ENCODE measurements at regions not wholly inside any gene's neighbourhood (a gene's known extent, or its start where the extent isn't known, plus 50 kb on each side); places are given as distances from the start of the nearest gene placed in this dataset.

- ATAC-seq: no peak
- no peak for TF ChIP-seq ZNF70 (CRISPR knock-in tag; IDR thresholded peaks at IDR 0.05)
- TF ChIP-seq ISL1 (CRISPR knock-in tag; IDR thresholded peaks at IDR 0.05): no peak
- no peak for TF ChIP-seq TCF4 (CRISPR knock-in tag; IDR thresholded peaks at IDR 0.05; ENCODE audit: borderline replicate concordance)
- TF ChIP-seq SNAI2 (CRISPR knock-in tag; IDR thresholded peaks at IDR 0.05): no peak
- no peak for TF ChIP-seq ZFP3 (CRISPR knock-in tag; IDR thresholded peaks at IDR 0.05)
- TF ChIP-seq PPARA (CRISPR knock-in tag; IDR thresholded peaks at IDR 0.05; ENCODE audit: borderline replicate concordance): no peak
- TF ChIP-seq ZNF8 (CRISPR knock-in tag; IDR thresholded peaks at IDR 0.05): no peak
- no peak for TF ChIP-seq TSHZ2 (CRISPR knock-in tag; IDR thresholded peaks at IDR 0.05)
- TF ChIP-seq RARB (CRISPR knock-in tag; IDR thresholded peaks at IDR 0.05): no peak
- no peak for TF ChIP-seq CSRNP3 (CRISPR knock-in tag; IDR thresholded peaks at IDR 0.05)
- TF ChIP-seq CSDC2 (CRISPR knock-in tag; IDR thresholded peaks at IDR 0.05): no peak
- no peak for TF ChIP-seq ZFP30 (CRISPR knock-in tag; IDR thresholded peaks at IDR 0.05)
- no peak for TF ChIP-seq OSR1 (CRISPR knock-in tag; IDR thresholded peaks at IDR 0.05)
Observed at GRCh38 chr9:75623462-75623861, 267.0 kb upstream of the PCSK5 start.

- no peak for ATAC-seq
- TF ChIP-seq PPARA (CRISPR knock-in tag; IDR thresholded peaks at IDR 0.05; ENCODE audit: borderline replicate concordance) (no peak), TOX (CRISPR knock-in tag; IDR thresholded peaks at IDR 0.05; ENCODE audit: borderline replicate concordance) (no peak), ZNF70 (CRISPR knock-in tag; IDR thresholded peaks at IDR 0.05) (no peak), POU6F1 (CRISPR knock-in tag; IDR thresholded peaks at IDR 0.05; ENCODE audit: borderline replicate concordance, low read depth) (no peak), ISL1 (CRISPR knock-in tag; IDR thresholded peaks at IDR 0.05) (no peak), CSDC2 (CRISPR knock-in tag; IDR thresholded peaks at IDR 0.05) (no peak), ZC3H10 (CRISPR knock-in tag; IDR thresholded peaks at IDR 0.05) (no peak), OSR1 (CRISPR knock-in tag; IDR thresholded peaks at IDR 0.05) (no peak), PATZ1 (CRISPR knock-in tag; IDR thresholded peaks at IDR 0.05; ENCODE audit: borderline replicate concordance) (no peak), ZNF565 (CRISPR knock-in tag; conservative IDR thresholded peaks at IDR 0.05; ENCODE audit: low read depth) (no peak), ZFP30 (CRISPR knock-in tag; IDR thresholded peaks at IDR 0.05) (no peak), ARNTL (CRISPR knock-in tag; IDR thresholded peaks at IDR 0.05; ENCODE audit: borderline replicate concordance, low read depth) (no peak), ESRRG (CRISPR knock-in tag; IDR thresholded peaks at IDR 0.05) (no peak), ZNF8 (CRISPR knock-in tag; IDR thresholded peaks at IDR 0.05) (no peak), TSHZ2 (CRISPR knock-in tag; IDR thresholded peaks at IDR 0.05) (no peak), GLIS3 (CRISPR knock-in tag; IDR thresholded peaks at IDR 0.05) (no peak), SNAI2 (CRISPR knock-in tag; IDR thresholded peaks at IDR 0.05) (no peak), RARB (CRISPR knock-in tag; IDR thresholded peaks at IDR 0.05) (no peak), BACH2 (CRISPR knock-in tag; IDR thresholded peaks at IDR 0.05; ENCODE audit: borderline replicate concordance) (no peak)
Observed at GRCh38 chr9:75624998-75625397, 265.5 kb upstream of the PCSK5 start.

All from SK-N-SH treated with all-trans-retinoic acid at 6 μM for 48 hours (cell line).